Prostate gland (tissue), 2 donors: ENCODE measurements at regions not wholly inside any gene's neighbourhood (a gene's known extent, or its start where the extent isn't known, plus 50 kb on each side); places are given as distances from the start of the nearest gene placed in this dataset.

Experiments
- POLR2AphosphoS5 ChIP-seq: sonication (generic); formaldehyde crosslinking; IDR thresholded peaks from one replicate; pipeline ENCODE4 v1.6.1; 2017; ENCODE audit warnings: antibody characterized with exemption
- TF ChIP-seq, protein P1 (sequence below), 4 experiments: fragments of 200-600 bp in 2 of 4; fragments of 450-650 bp in 2 of 4; sonication (generic) in 2 of 4; IDR thresholded peaks; 1 replicate in 3 of 4; 2 replicates in 1 of 4; pipeline ENCODE4 v1.5.1; 2016 to 2019; ENCODE audit warnings: antibody characterized with exemption in 4 of 4, mild to moderate bottlenecking in 2 of 4, moderate library complexity in 2 of 4

DNA sequence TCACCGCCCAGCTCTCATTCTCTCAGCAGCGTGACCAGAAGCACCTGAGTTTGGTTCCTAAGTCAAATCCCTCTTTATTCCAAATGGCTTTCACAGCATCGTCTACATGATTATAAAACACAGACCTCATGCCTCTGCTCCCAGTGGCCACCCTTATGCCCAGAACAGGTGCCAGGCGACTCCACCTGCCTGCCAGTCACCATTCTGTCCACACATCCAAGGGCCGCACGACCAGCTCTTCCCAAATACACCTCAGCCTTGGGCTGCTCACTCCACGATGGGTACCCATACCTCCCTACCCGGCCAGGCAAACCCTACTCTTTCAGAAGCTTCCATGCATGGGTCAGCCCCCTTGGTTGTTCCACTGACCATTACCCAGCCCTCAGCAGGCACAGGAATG is 851.6 kb upstream of the SALL3 start:
- TF ChIP-seq, protein P1, sequence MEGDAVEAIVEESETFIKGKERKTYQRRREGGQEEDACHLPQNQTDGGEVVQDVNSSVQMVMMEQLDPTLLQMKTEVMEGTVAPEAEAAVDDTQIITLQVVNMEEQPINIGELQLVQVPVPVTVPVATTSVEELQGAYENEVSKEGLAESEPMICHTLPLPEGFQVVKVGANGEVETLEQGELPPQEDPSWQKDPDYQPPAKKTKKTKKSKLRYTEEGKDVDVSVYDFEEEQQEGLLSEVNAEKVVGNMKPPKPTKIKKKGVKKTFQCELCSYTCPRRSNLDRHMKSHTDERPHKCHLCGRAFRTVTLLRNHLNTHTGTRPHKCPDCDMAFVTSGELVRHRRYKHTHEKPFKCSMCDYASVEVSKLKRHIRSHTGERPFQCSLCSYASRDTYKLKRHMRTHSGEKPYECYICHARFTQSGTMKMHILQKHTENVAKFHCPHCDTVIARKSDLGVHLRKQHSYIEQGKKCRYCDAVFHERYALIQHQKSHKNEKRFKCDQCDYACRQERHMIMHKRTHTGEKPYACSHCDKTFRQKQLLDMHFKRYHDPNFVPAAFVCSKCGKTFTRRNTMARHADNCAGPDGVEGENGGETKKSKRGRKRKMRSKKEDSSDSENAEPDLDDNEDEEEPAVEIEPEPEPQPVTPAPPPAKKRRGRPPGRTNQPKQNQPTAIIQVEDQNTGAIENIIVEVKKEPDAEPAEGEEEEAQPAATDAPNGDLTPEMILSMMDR (IDR thresholded peaks at IDR 0.05) = no peak
- no peak for TF ChIP-seq POLR2AphosphoS5
